ENCODE measurements at regions not wholly inside any gene's neighbourhood (a gene's known extent, or its start where the extent isn't known, plus 50 kb on each side); places are given as distances from the start of the nearest gene placed in this dataset.

- TF ChIP-seq ZNF274 (IDR thresholded peaks at IDR 0.05; ENCODE audit: borderline replicate concordance, low read depth, low read length) (no peak), REST (IDR thresholded peaks at IDR 0.05; ENCODE audit: borderline replicate concordance) (no peak), REST (CRISPR knock-in tag; IDR thresholded peaks at IDR 0.05; ENCODE audit: low read depth) (no peak), ZBTB17 (CRISPR knock-in tag; IDR thresholded peaks at IDR 0.05) (no peak)
Measured at GRCh38 chr9:82784589-82784988, 278.4 kb downstream of the RASEF start.

Measured in K562 (cell line).